HG02973 (cell line): ENCODE measurements at regions not wholly inside any gene's neighbourhood (a gene's known extent, or its start where the extent isn't known, plus 50 kb on each side); places are given as distances from the start of the nearest gene placed in this dataset.

ENCODE experiments used
- ATAC-seq: cut with Tn5 transposase; IDR thresholded peaks from one replicate; pipeline ENCODE4 v1.9.1; 2021; ENCODE audit warnings: moderate library complexity; ENCODE audit not compliant: unreplicated experiment

DNA sequence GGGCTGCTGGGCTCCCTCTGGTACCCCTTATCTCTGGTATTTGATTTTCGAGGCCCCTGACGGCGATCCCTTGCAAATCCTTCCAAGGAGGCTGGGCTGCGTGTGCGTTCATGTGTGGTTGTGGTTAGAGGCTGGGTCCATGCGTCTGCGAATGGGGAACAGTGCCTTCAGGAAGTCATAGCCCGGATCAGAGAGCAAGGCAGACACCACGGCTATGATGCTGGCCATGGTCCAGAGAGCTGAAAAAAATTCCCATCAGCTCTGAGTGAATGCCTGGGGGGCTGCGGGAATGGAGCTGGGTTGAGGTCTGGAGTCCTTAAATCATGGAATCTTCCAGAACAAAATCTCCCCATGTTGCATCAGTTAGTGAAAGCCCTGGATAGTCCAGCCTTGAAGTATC lies 145.5 kb downstream of the ACKR3 start:
- no peak for ATAC-seq

- ATAC-seq = no peak
These were observed 145.9 kb downstream of the ACKR3 start for GRCh38 chr2:236715491-236715961.

DNA sequence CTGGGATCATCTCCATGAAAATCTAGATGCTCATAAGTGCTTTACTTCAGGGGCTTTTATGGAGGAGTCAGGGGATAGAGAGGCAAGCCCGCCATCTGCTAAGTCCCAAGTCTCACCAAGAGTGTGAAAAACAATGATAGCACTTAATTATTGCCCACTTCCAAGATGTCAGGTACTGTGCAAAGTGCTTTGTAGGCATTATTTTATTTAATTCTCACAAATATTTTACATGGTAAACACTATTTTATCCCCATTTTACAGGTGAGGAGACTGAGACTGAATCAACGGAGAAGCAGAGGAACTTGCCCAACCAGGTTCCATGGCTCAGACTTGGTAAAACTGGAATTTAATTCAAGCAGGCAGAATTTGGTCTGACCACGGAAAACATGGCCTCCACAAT lies 147.5 kb downstream of the ACKR3 start:
- ATAC-seq = no peak

GRCh38 chr2:236717729-236718128 lies 148.1 kb downstream of the ACKR3 start:
- ATAC-seq = no peak

GRCh38 chr2:236718207-236718992 lies 148.8 kb downstream of the ACKR3 start:
- ATAC-seq = no peak

DNA sequence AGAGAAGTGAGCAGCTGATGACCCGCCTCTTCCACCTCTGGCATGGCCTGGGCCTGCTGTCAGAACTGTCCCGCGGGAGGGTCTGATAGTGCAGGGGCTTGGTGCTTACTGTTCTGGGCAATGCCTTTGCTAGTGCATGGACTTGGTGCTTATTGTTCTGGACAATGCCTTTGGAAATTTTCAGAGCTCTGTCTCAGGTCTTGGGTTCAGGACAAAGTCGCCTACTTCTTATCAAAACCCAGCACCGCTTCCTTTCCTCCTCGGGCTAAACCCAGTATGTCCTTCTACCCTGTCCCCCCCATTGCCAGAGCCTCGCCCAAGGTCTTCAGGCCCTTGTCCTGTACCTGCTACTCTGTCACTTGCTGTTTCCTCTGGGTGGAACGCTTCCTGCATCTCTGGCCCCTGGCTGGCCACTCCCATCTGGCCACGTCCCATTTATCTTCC lies 149.6 kb downstream of the ACKR3 start:
- no peak for ATAC-seq

DNA sequence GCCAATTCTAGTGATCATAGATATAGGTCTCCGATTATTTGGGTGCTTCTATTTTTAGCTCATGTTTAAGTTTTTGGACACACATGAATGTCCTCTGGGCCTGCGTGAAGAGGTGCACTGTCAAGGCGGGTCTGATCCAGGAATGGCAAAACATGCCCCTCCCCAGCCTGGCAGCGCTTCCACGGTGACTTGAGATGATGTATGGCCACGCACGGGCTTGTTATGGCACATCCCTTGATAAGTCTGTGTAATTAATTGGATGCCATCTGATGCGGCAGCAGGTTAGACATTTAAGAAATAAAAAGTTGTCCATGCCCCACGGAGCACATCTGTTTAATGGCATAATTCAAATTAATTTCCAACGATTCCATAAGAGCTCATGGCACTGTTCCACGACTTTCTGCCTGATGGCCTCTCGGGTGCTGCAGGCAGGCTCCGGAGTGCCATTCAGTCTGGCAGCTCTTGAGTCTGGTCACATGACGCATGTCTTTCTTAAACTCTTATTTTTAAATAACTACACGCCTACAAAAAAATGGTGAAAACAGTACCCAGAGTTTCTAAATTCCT lies 151.4 kb downstream of the ACKR3 start:
- ATAC-seq = no peak

- no peak for ATAC-seq
These were observed 154.6 kb downstream of the ACKR3 start for GRCh38 chr2:236724200-236724599.

DNA sequence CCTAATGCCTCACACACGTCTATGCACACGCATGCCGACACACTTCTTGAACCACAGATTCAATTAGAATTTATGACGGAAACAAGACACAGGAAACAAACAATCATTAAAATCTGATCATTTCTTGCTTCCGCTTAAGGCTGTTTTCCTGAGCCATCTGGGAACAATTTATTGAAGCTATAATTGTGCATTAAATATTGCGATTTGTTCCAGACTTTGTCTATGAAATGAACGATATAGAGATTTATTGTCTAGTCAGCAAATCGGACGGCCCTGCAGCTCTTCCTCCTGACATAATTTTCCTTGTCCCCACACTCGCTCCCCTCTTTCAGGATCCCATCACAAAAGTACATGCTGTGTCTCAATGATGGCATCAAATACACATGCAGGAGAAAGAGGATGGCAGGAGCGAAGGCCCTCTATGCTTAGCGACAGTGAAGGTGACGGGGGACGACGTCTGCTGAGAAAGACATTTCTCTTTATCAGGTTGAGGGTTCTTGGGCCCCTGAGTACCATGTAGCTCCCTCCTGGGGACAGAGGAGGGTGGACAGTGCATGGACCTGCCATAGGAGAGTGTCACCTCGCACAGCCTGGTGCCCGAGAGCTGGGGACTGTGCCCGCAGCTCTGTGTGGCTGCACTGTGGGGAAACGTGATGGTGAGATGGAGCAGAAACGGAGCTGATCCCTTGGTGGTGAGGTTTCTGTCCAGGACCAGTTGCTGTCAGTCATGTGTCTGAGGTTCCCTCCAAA lies 157.3 kb downstream of the ACKR3 start:
- no peak for ATAC-seq

DNA sequence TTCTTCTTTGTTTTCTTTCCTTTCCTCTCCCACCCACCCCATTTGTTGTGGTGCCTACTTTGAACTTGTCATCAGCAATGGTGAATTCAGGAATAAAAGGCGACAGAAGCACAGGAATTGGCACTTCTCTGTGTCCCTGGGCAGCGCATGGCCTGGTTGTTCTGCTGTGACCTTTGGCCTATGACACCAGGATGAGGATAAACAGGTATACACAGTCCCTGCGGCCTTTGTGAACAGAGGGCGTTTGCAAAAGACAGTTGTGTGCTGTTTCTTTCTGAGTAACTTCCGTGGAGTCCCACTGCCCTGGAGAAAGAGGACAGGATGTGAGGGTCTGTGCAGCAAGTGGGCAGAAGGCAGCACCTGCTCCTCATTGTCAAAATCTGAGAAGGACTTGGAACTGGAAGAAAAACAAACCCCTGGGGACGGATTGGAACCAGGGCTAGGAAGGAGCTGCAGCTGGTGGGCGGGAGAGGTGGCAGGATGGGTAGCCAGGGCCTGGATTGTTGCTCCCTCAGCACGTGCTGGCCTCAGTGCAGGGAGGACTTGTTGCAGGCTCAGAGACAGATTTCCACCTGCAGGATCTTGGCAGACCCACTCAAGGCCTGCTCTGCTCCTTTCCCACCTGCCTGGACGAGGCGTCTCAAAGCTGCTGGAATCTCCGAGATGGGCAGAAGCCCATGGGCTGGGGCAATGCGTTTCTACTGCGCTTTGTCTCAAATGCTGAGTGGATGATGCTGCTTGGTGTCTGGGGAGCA lies 159.5 kb downstream of the ACKR3 start:
- no peak for ATAC-seq

DNA sequence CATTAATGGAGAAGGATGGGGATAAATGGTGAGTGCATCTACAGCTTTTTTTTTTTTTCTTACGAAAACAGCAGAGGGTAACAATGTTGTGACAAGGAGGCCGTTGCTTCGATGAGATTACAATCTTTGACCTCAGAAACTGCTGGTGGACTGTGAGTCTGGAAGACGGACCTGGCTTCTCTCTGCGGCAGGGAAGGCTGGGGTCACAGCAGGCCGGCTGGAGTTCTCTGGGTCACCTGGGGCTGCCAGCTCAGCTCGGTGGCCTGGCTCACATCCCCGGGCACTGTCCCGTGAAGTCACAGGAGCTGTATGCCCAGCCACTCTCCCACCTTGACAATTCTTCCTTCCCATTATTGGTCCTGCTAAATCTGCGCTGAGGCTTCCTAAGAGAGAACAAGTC lies 160.8 kb downstream of the ACKR3 start:
- no peak for ATAC-seq

- ATAC-seq = no peak
These were observed 162.3 kb downstream of the ACKR3 start for GRCh38 chr2:236731767-236732580.

DNA sequence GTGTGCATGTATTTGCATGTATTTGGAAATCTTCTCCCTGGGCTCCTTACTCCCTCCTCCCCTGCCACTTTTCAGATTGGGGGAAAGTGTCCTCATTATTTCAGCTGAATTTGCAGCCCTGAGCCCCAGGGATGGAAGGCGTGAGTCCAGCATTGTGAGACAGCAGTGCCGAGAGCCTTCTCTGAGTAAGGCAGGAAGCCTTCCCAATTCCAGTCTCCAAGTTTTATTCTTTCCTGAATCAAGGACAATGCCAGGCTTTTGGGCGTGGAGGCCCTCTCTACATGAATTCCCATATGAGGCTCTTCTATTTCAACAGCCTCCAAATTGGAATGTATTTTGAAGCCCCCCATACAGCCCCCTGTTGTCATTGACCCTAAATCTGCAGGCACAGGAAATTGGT lies 163.5 kb downstream of the ACKR3 start:
- ATAC-seq = no peak

GRCh38 chr2:236735825-236736238 lies 166.2 kb downstream of the ACKR3 start:
- no peak for ATAC-seq

DNA sequence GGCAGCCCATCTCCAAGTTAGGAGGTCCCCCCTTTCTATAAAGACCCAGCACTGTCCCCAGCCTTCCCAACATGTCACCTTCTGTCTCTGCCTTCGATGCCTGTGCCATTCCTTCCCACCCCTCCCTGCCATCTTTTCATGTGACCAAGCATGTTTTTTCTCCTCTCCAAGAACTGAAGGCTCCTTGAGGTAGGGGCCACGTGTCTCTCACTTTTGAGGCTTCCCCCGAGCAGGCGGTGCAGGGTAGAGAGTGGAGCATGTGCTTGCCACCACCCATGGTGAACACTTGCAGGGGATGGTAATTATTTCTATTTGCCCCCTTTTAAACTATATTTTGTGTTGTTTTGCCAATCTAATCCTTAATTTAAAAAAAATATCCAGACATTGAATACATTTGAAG lies 168.4 kb downstream of the ACKR3 start:
- no peak for ATAC-seq

GRCh38 chr2:236738896-236739295 lies 169.3 kb downstream of the ACKR3 start:
- ATAC-seq = no peak

DNA sequence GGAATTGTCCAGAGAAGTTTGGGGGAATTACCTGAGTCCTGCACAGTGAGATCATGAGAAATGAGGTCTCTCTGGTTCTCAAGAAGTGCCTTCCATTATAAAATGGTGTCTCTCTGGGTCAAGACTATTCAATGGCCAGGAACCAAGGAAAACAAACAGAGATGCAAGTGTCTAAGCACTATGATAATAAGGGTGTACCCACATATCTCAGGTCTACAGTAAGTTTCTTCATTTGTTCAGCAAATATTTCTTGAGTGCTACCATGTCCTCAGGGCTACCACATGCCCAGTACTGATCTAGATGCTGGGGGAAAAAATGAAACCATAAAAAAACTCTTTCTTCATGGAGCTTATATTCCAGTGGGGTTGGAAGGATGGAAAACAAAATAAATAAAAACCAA lies 170.0 kb downstream of the ACKR3 start:
- ATAC-seq = no peak

DNA sequence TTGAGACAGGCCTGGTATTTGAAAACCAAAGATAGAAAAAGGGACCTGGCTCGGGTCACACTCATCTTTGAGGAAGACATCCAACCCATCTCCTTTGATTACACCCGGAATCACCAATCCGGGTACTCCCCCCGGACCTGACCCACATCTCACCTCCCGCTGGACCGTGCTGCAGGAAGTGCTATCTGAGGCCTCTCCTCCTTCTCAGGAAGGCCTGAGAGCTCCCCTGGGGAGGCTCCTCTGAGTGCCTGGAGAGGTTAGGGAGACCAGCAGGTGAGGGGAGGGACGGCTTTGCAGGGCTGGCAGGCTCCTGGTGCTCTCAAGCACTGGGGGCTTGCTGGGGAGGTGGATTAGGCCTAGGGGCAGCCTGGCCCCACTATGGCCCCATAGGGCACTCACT lies 170.9 kb downstream of the ACKR3 start:
- ATAC-seq = no peak

GRCh38 chr2:236743039-236743920 lies 173.7 kb downstream of the ACKR3 start:
- no peak for ATAC-seq
